HUES48 (cell line): ENCODE measurements at regions not wholly inside any gene's neighbourhood (a gene's known extent, or its start where the extent isn't known, plus 50 kb on each side); places are given as distances from the start of the nearest gene placed in this dataset.

ENCODE experiments used
- H3K27ac ChIP-seq: one replicate; pipeline ENCODE4 v1.7.0; 2013; ENCODE audit warnings: low read depth, low read length, inconsistent platforms
- H3K27me3 ChIP-seq: 2 replicates; pipeline ENCODE4 v1.6.1; 2013; ENCODE audit warnings: mild to moderate bottlenecking, low read length; ENCODE audit not compliant: control insufficient read depth, insufficient read depth
- H3K36me3 ChIP-seq: 2 replicates; pipeline ENCODE4 v1.6.1; 2013; ENCODE audit warnings: low read length; ENCODE audit not compliant: control insufficient read depth, insufficient read depth
- H3K4me1 ChIP-seq: 2 replicates; pipeline ENCODE4 v1.6.1; 2013; ENCODE audit warnings: mild to moderate bottlenecking, low read length; ENCODE audit not compliant: control insufficient read depth, insufficient read depth
- H3K4me3 ChIP-seq: 2 replicates; pipeline ENCODE4 v1.5.1; 2013; ENCODE audit warnings: mild to moderate bottlenecking, low read depth, low read length
- H3K9ac ChIP-seq: 2 replicates; pipeline ENCODE4 v1.6.1; 2013; ENCODE audit warnings: mild to moderate bottlenecking, low read depth, low read length, moderate library complexity
- H3K9me3 ChIP-seq: 2 replicates; pipeline ENCODE4 v1.6.1; 2013; ENCODE audit warnings: low read length; ENCODE audit not compliant: control insufficient read depth, insufficient read depth

GRCh38 chr5:163773226-163773625 lies 267.8 kb downstream of the MAT2B start:
- no peaks in the 10 kb centered on the region for H3K36me3 ChIP-seq
- H3K9me3 ChIP-seq: no peaks in the 10 kb centered on the region
- no peaks in the 10 kb centered on the region for H3K27me3 ChIP-seq
- no peaks in the 10 kb centered on the region for H3K4me1 ChIP-seq
- H3K9ac ChIP-seq: no peak overlapping the region
- no peak overlapping the region for H3K27ac ChIP-seq
- H3K4me3 ChIP-seq: no peak overlapping the region

- Histone ChIP-seq H3K4me3 (no peak overlapping the region), H3K4me1 (no peaks in the 10 kb centered on the region), H3K27me3 (no peaks in the 10 kb centered on the region), H3K9me3 (no peaks in the 10 kb centered on the region; the same call in 1 of the 2 replicates), H3K36me3 (no peaks in the 10 kb centered on the region), H3K27ac (no peak overlapping the region), H3K9ac (no peak overlapping the region)
These were observed 284.5 kb downstream of the MAT2B start for GRCh38 chr5:163789870-163790269.

- Histone ChIP-seq H3K27ac (no peak overlapping the region), H3K27me3 (no peaks in the 10 kb centered on the region), H3K36me3 (no peaks in the 10 kb centered on the region), H3K4me1 (no peaks in the 10 kb centered on the region), H3K9me3 (no peaks in the 10 kb centered on the region; the same call in 1 of the 2 replicates), H3K4me3 (no peak overlapping the region), H3K9ac (no peak overlapping the region)
These were observed 285.1 kb downstream of the MAT2B start for GRCh38 chr5:163790497-163790896.

- H3K4me1 ChIP-seq: no peaks in the 10 kb centered on the region
- no peaks in the 10 kb centered on the region for H3K9me3 ChIP-seq
- H3K9ac ChIP-seq: no peak overlapping the region
- no peaks in the 10 kb centered on the region for H3K36me3 ChIP-seq
- no peaks in the 10 kb centered on the region for H3K27me3 ChIP-seq
- no peak overlapping the region for H3K4me3 ChIP-seq
- H3K27ac ChIP-seq: no peak overlapping the region
These were observed 289.6 kb downstream of the MAT2B start for GRCh38 chr5:163794993-163795392.

- Histone ChIP-seq H3K9me3 (no peaks in the 10 kb centered on the region), H3K27me3 (no peaks in the 10 kb centered on the region), H3K4me1 (no peaks in the 10 kb centered on the region), H3K4me3 (no peak overlapping the region), H3K36me3 (no peaks in the 10 kb centered on the region), H3K27ac (no peak overlapping the region), H3K9ac (no peak overlapping the region)
These were observed 302.4 kb downstream of the MAT2B start for GRCh38 chr5:163807781-163808180.

GRCh38 chr5:163809473-163809872 lies 304.1 kb downstream of the MAT2B start:
- H3K27ac ChIP-seq: no peak overlapping the region
- no peaks in the 10 kb centered on the region for H3K36me3 ChIP-seq
- no peaks in the 10 kb centered on the region for H3K4me1 ChIP-seq
- H3K27me3 ChIP-seq: no peaks in the 10 kb centered on the region
- no peaks in the 10 kb centered on the region for H3K9me3 ChIP-seq
- no peak overlapping the region for H3K9ac ChIP-seq
- H3K4me3 ChIP-seq: no peak overlapping the region

- Histone ChIP-seq H3K4me3 (no peak overlapping the region), H3K27ac (no peak overlapping the region), H3K36me3 (no peaks in the 10 kb centered on the region), H3K4me1 (no peaks in the 10 kb centered on the region), H3K9me3 (no peaks in the 10 kb centered on the region), H3K9ac (no peak overlapping the region), H3K27me3 (no peaks in the 10 kb centered on the region)
These were observed 308.5 kb downstream of the MAT2B start for GRCh38 chr5:163813900-163814299.

GRCh38 chr5:163815240-163815791 lies 309.9 kb downstream of the MAT2B start:
- H3K27me3 ChIP-seq: no peaks in the 10 kb centered on the region
- no peak overlapping the region for H3K27ac ChIP-seq
- H3K9ac ChIP-seq: no peak overlapping the region
- H3K4me3 ChIP-seq: no peak overlapping the region
- no peaks in the 10 kb centered on the region for H3K9me3 ChIP-seq
- H3K36me3 ChIP-seq: no peaks in the 10 kb centered on the region
- H3K4me1 ChIP-seq: no peaks in the 10 kb centered on the region

- H3K4me1 ChIP-seq: no peaks in the 10 kb centered on the region
- H3K9ac ChIP-seq: no peak overlapping the region
- H3K4me3 ChIP-seq: no peak overlapping the region
- no peak overlapping the region for H3K27ac ChIP-seq
- H3K9me3 ChIP-seq: no peaks in the 10 kb centered on the region
- H3K27me3 ChIP-seq: no peaks in the 10 kb centered on the region
- no peaks in the 10 kb centered on the region for H3K36me3 ChIP-seq
These were observed 315.7 kb downstream of the MAT2B start for GRCh38 chr5:163821142-163821541.

- no peak overlapping the region for H3K9ac ChIP-seq
- H3K4me1 ChIP-seq: no peaks in the 10 kb centered on the region
- no peaks in the 10 kb centered on the region for H3K36me3 ChIP-seq
- no peaks in the 10 kb centered on the region for H3K27me3 ChIP-seq
- H3K4me3 ChIP-seq: no peak overlapping the region
- no peaks in the 10 kb centered on the region for H3K9me3 ChIP-seq
- H3K27ac ChIP-seq: no peak overlapping the region
These were observed 317.1 kb downstream of the MAT2B start for GRCh38 chr5:163822548-163822947.

- H3K27ac ChIP-seq: no peak overlapping the region
- no peaks in the 10 kb centered on the region for H3K36me3 ChIP-seq
- no peaks in the 10 kb centered on the region for H3K4me1 ChIP-seq
- H3K4me3 ChIP-seq: no peak overlapping the region
- H3K27me3 ChIP-seq: no peaks in the 10 kb centered on the region
- H3K9ac ChIP-seq: no peak overlapping the region
- H3K9me3 ChIP-seq: no peaks in the 10 kb centered on the region
These were observed 320.2 kb downstream of the MAT2B start for GRCh38 chr5:163825661-163826060.

- no peaks in the 10 kb centered on the region for H3K9me3 ChIP-seq
- no peaks in the 10 kb centered on the region for H3K4me1 ChIP-seq
- H3K9ac ChIP-seq: no peak overlapping the region
- no peak overlapping the region for H3K27ac ChIP-seq
- H3K27me3 ChIP-seq: no peaks in the 10 kb centered on the region
- H3K4me3 ChIP-seq: no peak overlapping the region
- H3K36me3 ChIP-seq: no peaks in the 10 kb centered on the region
These were observed 320.8 kb downstream of the MAT2B start for GRCh38 chr5:163826201-163826600.
